ENCODE measurements at regions not wholly inside any gene's neighbourhood (a gene's known extent, or its start where the extent isn't known, plus 50 kb on each side); places are given as distances from the start of the nearest gene placed in this dataset.
"Not testable (repeated sequence)": the region's sequence is repeated elsewhere in the genome, so short reads cannot be mapped to it uniquely, and the experiment has no call there.

DNA sequence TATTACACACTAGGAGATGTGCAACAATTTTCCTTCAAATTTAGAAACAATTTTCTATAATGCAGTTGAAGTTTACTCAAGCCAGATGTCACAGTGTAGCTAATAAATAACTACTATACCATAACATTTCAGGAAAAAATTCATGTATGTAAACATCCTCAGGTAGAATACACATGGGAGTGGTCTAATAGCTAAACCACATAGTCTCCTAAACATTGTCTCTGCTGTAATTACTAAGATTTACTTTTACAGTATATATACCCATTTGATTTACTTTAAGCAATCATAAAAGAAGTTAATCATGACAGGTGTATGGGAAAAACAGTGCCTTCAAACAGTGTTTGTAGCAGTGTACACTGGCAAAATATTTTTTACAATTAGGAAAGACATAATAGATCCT lies 110.1 kb upstream of the GRM7 start:
- H3K4me3 ChIP-seq (ENCODE audit: low read depth, low read length) = no peak overlapping the region
- TF ChIP-seq, protein P1, sequence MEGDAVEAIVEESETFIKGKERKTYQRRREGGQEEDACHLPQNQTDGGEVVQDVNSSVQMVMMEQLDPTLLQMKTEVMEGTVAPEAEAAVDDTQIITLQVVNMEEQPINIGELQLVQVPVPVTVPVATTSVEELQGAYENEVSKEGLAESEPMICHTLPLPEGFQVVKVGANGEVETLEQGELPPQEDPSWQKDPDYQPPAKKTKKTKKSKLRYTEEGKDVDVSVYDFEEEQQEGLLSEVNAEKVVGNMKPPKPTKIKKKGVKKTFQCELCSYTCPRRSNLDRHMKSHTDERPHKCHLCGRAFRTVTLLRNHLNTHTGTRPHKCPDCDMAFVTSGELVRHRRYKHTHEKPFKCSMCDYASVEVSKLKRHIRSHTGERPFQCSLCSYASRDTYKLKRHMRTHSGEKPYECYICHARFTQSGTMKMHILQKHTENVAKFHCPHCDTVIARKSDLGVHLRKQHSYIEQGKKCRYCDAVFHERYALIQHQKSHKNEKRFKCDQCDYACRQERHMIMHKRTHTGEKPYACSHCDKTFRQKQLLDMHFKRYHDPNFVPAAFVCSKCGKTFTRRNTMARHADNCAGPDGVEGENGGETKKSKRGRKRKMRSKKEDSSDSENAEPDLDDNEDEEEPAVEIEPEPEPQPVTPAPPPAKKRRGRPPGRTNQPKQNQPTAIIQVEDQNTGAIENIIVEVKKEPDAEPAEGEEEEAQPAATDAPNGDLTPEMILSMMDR (IDR thresholded peaks at IDR 0.05; ENCODE audit: insufficient read depth, low read length) = no peak
- DNase-seq (ENCODE audit: low read depth) = no peak

DNA sequence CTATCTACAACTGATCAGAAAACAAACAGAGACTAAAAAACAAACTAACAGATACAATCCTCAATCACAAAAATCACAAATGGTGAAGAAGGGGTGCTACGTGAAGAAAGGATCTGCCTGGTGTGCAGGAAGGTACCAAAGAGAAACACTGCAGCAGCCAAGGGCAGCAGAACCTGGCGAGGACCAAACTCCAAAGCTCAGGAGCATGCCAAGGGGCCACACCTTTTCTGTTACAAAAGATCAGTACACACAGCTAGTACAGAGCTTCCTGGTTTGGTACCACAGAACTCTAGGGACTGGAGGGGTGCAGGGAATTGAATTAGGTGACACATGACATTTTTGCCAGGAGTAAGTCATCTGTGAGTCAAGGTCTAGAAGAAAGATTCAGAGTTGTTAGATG lies 107.4 kb upstream of the GRM7 start:
- TF ChIP-seq, protein P1 (IDR thresholded peaks at IDR 0.05; ENCODE audit: insufficient read depth, low read length) = no peak

DNA sequence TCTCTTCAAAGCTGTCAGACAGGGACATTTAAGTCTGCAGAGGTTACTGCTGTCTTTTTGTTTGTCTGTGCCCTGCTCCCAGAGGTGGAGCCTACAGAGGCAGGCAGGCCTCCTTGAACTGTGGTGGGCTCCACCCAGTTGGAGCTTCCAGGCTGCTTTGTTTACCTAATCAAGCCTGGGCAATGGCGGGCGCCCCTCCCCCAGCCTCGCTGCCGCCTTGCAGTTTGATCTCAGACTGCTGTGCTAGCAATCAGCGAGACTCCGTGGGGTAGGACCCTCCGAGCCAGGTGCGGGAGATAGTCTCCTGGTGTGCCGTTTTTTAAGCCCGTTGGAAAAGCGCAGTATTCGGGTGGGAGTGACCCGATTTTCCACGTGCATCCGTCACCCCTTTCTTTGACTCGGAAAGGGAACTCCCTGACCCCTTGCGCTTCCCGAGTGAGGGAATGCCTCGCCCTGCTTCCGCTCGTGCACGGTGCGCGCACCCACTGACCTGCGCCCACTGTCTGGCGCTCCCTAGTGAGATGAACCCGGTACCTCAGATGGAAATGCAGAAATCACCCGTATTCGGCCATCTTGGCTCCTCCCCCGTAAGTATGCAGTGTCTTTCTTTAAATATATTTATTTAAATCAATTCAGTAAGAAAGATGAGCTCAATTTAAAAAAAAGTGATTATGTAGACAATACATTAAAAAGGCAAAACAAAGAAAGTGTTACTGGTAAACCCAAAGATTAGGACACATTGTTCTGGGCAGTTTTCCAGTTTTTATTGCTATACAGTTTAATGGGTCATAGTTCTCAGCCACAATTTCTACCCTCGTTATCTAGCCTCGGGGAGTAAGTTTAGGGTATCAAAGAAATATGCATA lies 91.2 kb upstream of the GRM7 start:
- DNase-seq (ENCODE audit: low read depth); H3K4me3 ChIP-seq (ENCODE audit: low read depth, low read length): not testable (repeated sequence)

More for the DNA sequence above, 107.4 kb upstream of the GRM7 start:
- no peak overlapping the region for H3K4me3 ChIP-seq (ENCODE audit: low read depth, low read length)
- DNase-seq (ENCODE audit: low read depth) = no peak

DNA sequence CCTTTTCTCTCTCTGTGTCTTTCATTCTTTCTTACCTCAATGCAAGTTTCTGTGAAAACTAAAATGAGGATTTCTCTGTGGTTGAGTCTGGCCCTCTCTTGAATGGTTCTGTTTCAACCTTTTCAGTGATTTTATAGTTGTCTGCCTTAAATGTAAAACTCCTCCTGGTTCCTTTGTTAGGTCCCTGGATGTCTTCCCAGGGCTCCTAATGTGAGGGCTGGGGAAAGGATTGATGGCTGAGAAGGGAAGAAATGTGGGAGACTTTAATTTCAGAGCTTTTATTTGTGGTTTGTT lies 90.6 kb upstream of the GRM7 start:
- TF ChIP-seq, protein P1 (IDR thresholded peaks at IDR 0.05; ENCODE audit: insufficient read depth, low read length) = no peak
- no peak overlapping the region for H3K4me3 ChIP-seq (ENCODE audit: low read depth, low read length)
- no peak for DNase-seq (ENCODE audit: low read depth)

DNA sequence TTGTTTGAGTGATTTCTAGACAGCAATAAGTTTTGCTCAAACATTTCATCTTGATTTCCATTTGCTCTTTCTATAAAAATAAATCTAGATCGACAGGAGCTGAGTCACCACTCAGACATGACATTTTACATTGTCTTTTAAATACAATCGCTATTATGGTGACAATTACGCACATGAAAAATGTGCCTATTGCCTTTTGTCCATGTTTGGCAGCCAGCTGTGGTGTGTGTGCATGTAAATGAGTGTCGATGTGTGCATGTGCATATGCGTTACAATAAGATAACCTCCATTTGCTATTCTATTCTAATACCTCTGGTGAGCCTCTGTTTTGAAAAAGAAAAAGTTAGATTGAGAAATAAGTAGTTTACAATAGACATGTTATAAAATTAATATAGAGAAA lies 89.7 kb upstream of the GRM7 start:
- TF ChIP-seq, protein P1 (IDR thresholded peaks at IDR 0.05; ENCODE audit: insufficient read depth, low read length) = no peak
- no peak for DNase-seq (ENCODE audit: low read depth)
- no peak overlapping the region for H3K4me3 ChIP-seq (ENCODE audit: low read depth, low read length)

DNA sequence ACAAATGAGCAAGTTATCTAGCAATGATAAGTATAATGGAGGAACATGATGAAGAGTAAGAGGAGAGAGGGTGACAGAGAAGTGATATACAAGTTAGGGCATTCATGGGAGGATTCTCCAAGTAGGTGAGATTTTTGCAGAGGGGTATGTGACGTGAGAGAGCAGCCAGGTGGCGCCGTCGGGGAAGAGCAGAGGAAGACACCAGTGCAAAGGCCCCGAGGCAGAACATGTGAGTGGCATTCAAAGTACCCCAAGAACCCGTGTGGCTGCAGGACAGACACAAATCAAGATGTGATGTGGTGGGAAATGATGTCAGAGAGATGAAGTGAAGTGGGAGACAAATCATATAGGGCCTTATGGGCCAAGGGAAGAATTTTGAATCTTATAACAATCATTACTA lies 81.8 kb upstream of the GRM7 start:
- no peak for DNase-seq (ENCODE audit: low read depth)
- TF ChIP-seq, protein P1 (IDR thresholded peaks at IDR 0.05; ENCODE audit: insufficient read depth, low read length) = no peak
- H3K4me3 ChIP-seq (ENCODE audit: low read depth, low read length) = no peak overlapping the region

DNA sequence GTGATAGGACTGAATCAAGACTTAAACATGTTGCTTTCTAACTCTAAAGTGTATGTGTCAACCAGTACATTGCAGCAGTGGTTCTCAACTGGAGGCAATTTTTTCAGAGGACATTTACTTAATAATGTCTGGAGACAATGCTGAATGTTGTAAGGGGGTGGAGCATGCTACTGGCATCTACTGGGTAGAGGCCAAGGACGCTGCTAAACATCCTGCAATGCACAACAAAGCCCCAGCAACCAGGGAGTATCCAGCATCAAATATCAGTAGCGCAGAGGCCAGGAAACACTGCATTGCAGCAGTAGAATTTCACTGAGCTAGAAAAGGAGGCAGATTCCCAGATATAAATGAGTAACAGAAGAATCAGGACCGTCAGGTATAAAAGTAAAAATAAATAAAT lies 79.8 kb upstream of the GRM7 start:
- TF ChIP-seq, protein P1 (IDR thresholded peaks at IDR 0.05; ENCODE audit: insufficient read depth, low read length) = no peak

More for the DNA sequence above, 79.8 kb upstream of the GRM7 start:
- DNase-seq (ENCODE audit: low read depth) = no peak
- H3K4me3 ChIP-seq (ENCODE audit: low read depth, low read length) = no peak overlapping the region
